PC-9 (cell line): ENCODE measurements at regions not wholly inside any gene's neighbourhood (a gene's known extent, or its start where the extent isn't known, plus 50 kb on each side); places are given as distances from the start of the nearest gene placed in this dataset.

Experiments used
- BruUV-seq: library from RNA; stranded (reverse); fragments of 400-500 nt; replicated peaks from 2 replicates; lab custom pipeline; 2021; lab: Mats Ljungman, UMichigan
- CTCF ChIA-PET: fragments of 300-600 bp; sonication (Branson Sonifier 250); formaldehyde crosslinking; loops from one replicate; lab custom pipeline; 2022; ENCODE audit warnings: antibody characterized with exemption; lab: Charles Lee
- POLR2A ChIA-PET: fragments of 300-600 bp; sonication (Branson Sonifier 250); formaldehyde crosslinking; loops from one replicate; lab custom pipeline; 2022; ENCODE audit warnings: antibody characterized with exemption; ENCODE audit not compliant: unreplicated experiment; lab: Charles Lee
- DNase-seq, 2 experiments: peaks; one replicate each; pipeline versions ENCODE4 v3.0.0 to v3.0.0-alpha.2; 2015 to 2022; ENCODE audit warnings: mixed read lengths in 1 of 2
- H2AFZ ChIP-seq: fragments of 200-600 bp; sonication (generic); 2 replicates; pipeline ENCODE4 v1.8.1; 2017; ENCODE audit warnings: antibody characterized with exemption
- H3F3A ChIP-seq: fragments of 200-600 bp; sonication (generic); 2 replicates; pipeline ENCODE4 v1.8.1; 2017; ENCODE audit warnings: antibody characterized with exemption, mild to moderate bottlenecking, low read depth; ENCODE audit not compliant: insufficient read depth
- H3K27ac ChIP-seq: fragments of 200-600 bp; sonication (generic); 2 replicates; pipeline ENCODE4 v1.6.1; 2016; ENCODE audit warnings: mixed run types
- H3K27me3 ChIP-seq: fragments of 200-600 bp; sonication (generic); 2 replicates; pipeline ENCODE4 v1.6.1; 2016; ENCODE audit warnings: low read depth, mixed run types; ENCODE audit not compliant: insufficient read depth
- H3K36me3 ChIP-seq: fragments of 200-600 bp; sonication (generic); 2 replicates; pipeline ENCODE4 v1.6.1; 2016; ENCODE audit warnings: low read depth, mixed run types
- H3K4me1 ChIP-seq: fragments of 200-600 bp; sonication (generic); replicated peaks from 2 replicates; pipeline ENCODE4 v1.6.1; 2016; ENCODE audit warnings: mixed run types; ENCODE audit not compliant: insufficient read depth
- H3K4me2 ChIP-seq: fragments of 200-600 bp; sonication (generic); 2 replicates; pipeline ENCODE4 v1.6.1; 2017; ENCODE audit warnings: mixed run types
- H3K4me3 ChIP-seq: fragments of 200-600 bp; sonication (generic); 2 replicates; pipeline ENCODE4 v1.6.1; 2016; ENCODE audit warnings: mixed run types
- H3K79me2 ChIP-seq: fragments of 200-600 bp; sonication (generic); 2 replicates; pipeline ENCODE4 v1.6.1; 2017; ENCODE audit warnings: low read depth, mixed run types
- H3K9me2 ChIP-seq: fragments of 200-600 bp; sonication (generic); 2 replicates; pipeline ENCODE4 v1.8.1; 2017; ENCODE audit warnings: mild to moderate bottlenecking; ENCODE audit not compliant: insufficient read depth
- H3K9me3 ChIP-seq: fragments of 200-600 bp; sonication (generic); 2 replicates; pipeline ENCODE4 v1.8.1; 2016; ENCODE audit warnings: low read depth; ENCODE audit not compliant: insufficient read depth
- H4K20me1 ChIP-seq: fragments of 200-600 bp; sonication (generic); 2 replicates; pipeline ENCODE4 v1.8.1; 2017; ENCODE audit not compliant: insufficient read depth
- CTCF ChIP-seq: fragments of 200-600 bp; sonication (generic); conservative IDR thresholded peaks from 2 replicates; pipeline ENCODE4 v1.6.1; 2017; ENCODE audit warnings: mixed run types, antibody characterized with exemption, mild to moderate bottlenecking, moderate library complexity
- EZH2 ChIP-seq: fragments of 200-600 bp; sonication (generic); IDR thresholded peaks from 2 replicates; pipeline ENCODE4 v1.8.0; 2017; ENCODE audit warnings: antibody characterized with exemption, low read depth
- intact Hi-C: fragments of 100-400 bp; cut with micrococcal nuclease; formaldehyde crosslinking; loops from one replicate; pipeline ENCODE4 v1.10.0; 2022; ENCODE audit not compliant: unreplicated experiment

- Histone ChIP-seq H3K4me3 (no peak overlapping the region), H3K4me1 (no peaks in the 10 kb centered on the region), H3K9me3 (no peaks in the 10 kb centered on the region), H3F3A (no peaks in the 10 kb centered on the region), H2AFZ (no peak overlapping the region), H3K9me2 (no peaks in the 10 kb centered on the region), H3K27ac (no peak overlapping the region), H3K79me2 (no peaks in the 10 kb centered on the region), H4K20me1 (no peaks in the 10 kb centered on the region), H3K27me3 (peaks cover 46% of the 10 kb centered on the region), H3K36me3 (no peaks in the 10 kb centered on the region), H3K4me2 (no peak overlapping the region)
- TF ChIP-seq EZH2 (no peak), CTCF (no peak)
- no TSS peak for BruUV-seq
- intact Hi-C loops: no loop called here
- ChIA-PET CTCF (no interaction called here), POLR2A (interaction anchor here (0.5 kb wide), 1 partner anchor 1182 kb away, joined by 3 read pairs; no protein-coding TSS in a partner anchor)
- DNase-seq: no peak
Observed at GRCh38 chr17:57174591-57174990, 81.7 kb upstream of the MSI2 start.

GRCh38 chr17:57178839-57179238 is 77.5 kb upstream of the MSI2 start:
- TF ChIP-seq EZH2 (no peak), CTCF (no peak)
- no peaks in the 10 kb centered on the region for H3K79me2 ChIP-seq
- no peaks in the 10 kb centered on the region for H4K20me1 ChIP-seq
- no peaks in the 10 kb centered on the region for H3K9me2 ChIP-seq
- H3K27ac ChIP-seq: no peak overlapping the region
- CTCF ChIA-PET: no interaction called here
- H2AFZ ChIP-seq: no peak overlapping the region
- intact Hi-C loops: no loop called here
- H3F3A ChIP-seq: no peaks in the 10 kb centered on the region
- POLR2A ChIA-PET: no interaction called here
- H3K9me3 ChIP-seq: no peaks in the 10 kb centered on the region
- no peak overlapping the region for H3K4me2 ChIP-seq
- H3K36me3 ChIP-seq: no peaks in the 10 kb centered on the region
- BruUV-seq: no TSS peak
- no peak overlapping the region for H3K4me3 ChIP-seq
- DNase-seq: no peak
- H3K27me3 ChIP-seq: peaks cover 26% of the 10 kb centered on the region
- H3K4me1 ChIP-seq: no peaks in the 10 kb centered on the region

GRCh38 chr17:57182621-57183020 is 73.7 kb upstream of the MSI2 start:
- Histone ChIP-seq H2AFZ (no peak overlapping the region), H3K4me2 (no peak overlapping the region), H4K20me1 (no peaks in the 10 kb centered on the region), H3F3A (no peaks in the 10 kb centered on the region), H3K79me2 (no peaks in the 10 kb centered on the region), H3K4me1 (no peaks in the 10 kb centered on the region), H3K27ac (no peak overlapping the region), H3K4me3 (no peak overlapping the region), H3K27me3 (no peaks in the 10 kb centered on the region), H3K36me3 (no peaks in the 10 kb centered on the region), H3K9me3 (no peaks in the 10 kb centered on the region), H3K9me2 (no peaks in the 10 kb centered on the region)
- ChIA-PET POLR2A (no interaction called here), CTCF (no interaction called here)
- BruUV-seq: no TSS peak
- TF ChIP-seq CTCF (no peak), EZH2 (no peak)
- intact Hi-C loops: no loop called here
- no peak for DNase-seq
